ENCODE measurements at regions not wholly inside any gene's neighbourhood (a gene's known extent, or its start where the extent isn't known, plus 50 kb on each side); places are given as distances from the start of the nearest gene placed in this dataset.

GRCh38 chr15:72979791-72980190 lies 72.5 kb upstream of the NEO1 start:
- H3K36me3 ChIP-seq (replicated peaks in 1 of 2; ENCODE audit: control insufficient read depth in 1 of 2, insufficient read depth in 2 of 2, low read length in 2 of 2), result no peaks in the 10 kb centered on the region
- H3K4me3 ChIP-seq (replicated peaks in 1 of 3; ENCODE audit: low read depth in 2 of 3, low read length in 3 of 3), result no peak overlapping the region
- no peaks in the 10 kb centered on the region for H3K4me1 ChIP-seq (ENCODE audit: control insufficient read depth in 1 of 2, insufficient read depth in 2 of 2, low read length in 2 of 2)
- Mint-ChIP-seq H3K36me3 (no peaks in the 10 kb centered on the region), H3K4me1 (no peaks in the 10 kb centered on the region), H3K27me3 (ENCODE audit: low read depth in 3 of 3) (peaks cover 6 to 9% (median 7%) of the 10 kb centered on the region in 3 donors), H3K4me3 (no peak overlapping the region), H3K9me3 (peaks cover 0 to 5% (median 2%) of the 10 kb centered on the region in 7 donors), H3K27ac (no peak overlapping the region)
- peaks cover 0 to 3% of the 10 kb centered on the region in 2 donors for H3K27me3 ChIP-seq (ENCODE audit: control insufficient read depth in 2 of 2, insufficient read depth in 2 of 2, low read length in 2 of 2)
- no peak overlapping the region for H3K27ac ChIP-seq (ENCODE audit: low read depth in 1 of 2, low read length in 2 of 2)
- intact Hi-C loops (cut with micrococcal nuclease), result no loop called here
- 83% methylated on average over 1 of the region's 5 CpGs for WGBS (ENCODE audit: insufficient coverage)
- H2AFZ ChIP-seq (ENCODE audit: insufficient read depth, low read depth, low read length, poor library complexity, severe bottlenecking), result no peak overlapping the region
- H3K79me2 ChIP-seq (ENCODE audit: insufficient read depth, low read length), result no peaks in the 10 kb centered on the region
- H4K20me1 ChIP-seq (ENCODE audit: insufficient read depth, low read length), result no peaks in the 10 kb centered on the region
- no peaks in the 10 kb centered on the region for H3K9me3 ChIP-seq (replicated peaks in 1 of 2; ENCODE audit: control insufficient read depth in 1 of 2, insufficient read depth in 1 of 2, low read length in 2 of 2)
- DNase-seq, result no peak
- H3K4me2 ChIP-seq (replicated peaks; ENCODE audit: extremely low read depth, low read length, poor library complexity, severe bottlenecking), result no peak overlapping the region
- TF ChIP-seq CTCF (IDR thresholded peaks at IDR 0.05), result no peak
- H3K9ac ChIP-seq (ENCODE audit: insufficient read depth, low read length, poor library complexity, severe bottlenecking), result no peak overlapping the region

- H3K27me3 Mint-ChIP-seq (ENCODE audit: low read depth in 3 of 3), result peaks cover 4 to 9% (median 6%) of the 10 kb centered on the region in 3 donors
- DNase-seq, result no peak
- Histone ChIP-seq H3K36me3 (replicated peaks in 1 of 2; ENCODE audit: control insufficient read depth in 1 of 2, insufficient read depth in 2 of 2, low read length in 2 of 2) (no peaks in the 10 kb centered on the region), H3K9me3 (replicated peaks in 1 of 2; ENCODE audit: control insufficient read depth in 1 of 2, insufficient read depth in 1 of 2, low read length in 2 of 2) (no peaks in the 10 kb centered on the region), H3K27ac (ENCODE audit: low read depth in 1 of 2, low read length in 2 of 2) (no peak overlapping the region), H3K4me2 (replicated peaks; ENCODE audit: extremely low read depth, low read length, poor library complexity, severe bottlenecking) (no peak overlapping the region), H4K20me1 (ENCODE audit: insufficient read depth, low read length) (no peaks in the 10 kb centered on the region), H2AFZ (ENCODE audit: insufficient read depth, low read depth, low read length, poor library complexity, severe bottlenecking) (no peak overlapping the region), H3K79me2 (ENCODE audit: insufficient read depth, low read length) (no peaks in the 10 kb centered on the region), H3K4me3 (replicated peaks in 1 of 3; ENCODE audit: low read depth in 2 of 3, low read length in 3 of 3) (no peak overlapping the region), H3K9ac (ENCODE audit: insufficient read depth, low read length, poor library complexity, severe bottlenecking) (no peak overlapping the region), H3K4me1 (ENCODE audit: control insufficient read depth in 1 of 2, insufficient read depth in 2 of 2, low read length in 2 of 2) (no peaks in the 10 kb centered on the region), H3K27me3 (ENCODE audit: control insufficient read depth in 2 of 2, insufficient read depth in 2 of 2, low read length in 2 of 2) (peaks cover 0 to 3% of the 10 kb centered on the region in 2 donors)
- no peaks in the 10 kb centered on the region for H3K4me1 Mint-ChIP-seq
- H3K4me3 Mint-ChIP-seq, result no peak overlapping the region
- 60% methylated on average over 2 of the region's 5 CpGs for WGBS (ENCODE audit: insufficient coverage)
- intact Hi-C loops (cut with micrococcal nuclease), result no loop called here
- no peak for TF ChIP-seq CTCF (IDR thresholded peaks at IDR 0.05)
- H3K36me3 Mint-ChIP-seq, result no peaks in the 10 kb centered on the region
- H3K9me3 Mint-ChIP-seq, result peaks cover 0 to 4% (median 1%) of the 10 kb centered on the region in 7 donors
- H3K27ac Mint-ChIP-seq, result no peak overlapping the region
Measured at GRCh38 chr15:72979308-72979707, 73.0 kb upstream of the NEO1 start.
